SU-DHL-6 (cell line): ENCODE measurements at regions not wholly inside any gene's neighbourhood (a gene's known extent, or its start where the extent isn't known, plus 50 kb on each side); places are given as distances from the start of the nearest gene placed in this dataset.

Source experiments
- H2AFZ ChIP-seq: fragments of 200-600 bp; sonication (generic); 2 replicates; pipeline ENCODE4 v1.6.1; 2014; ENCODE audit warnings: low read depth, mild to moderate bottlenecking, moderate library complexity, mixed read lengths, antibody characterized with exemption, low read length; ENCODE audit not compliant: severe bottlenecking
- H3F3A ChIP-seq: fragments of 200-600 bp; shearing (Covaris generic); 2 replicates; pipeline ENCODE4 v1.6.0; 2016; ENCODE audit warnings: antibody characterized with exemption, mild to moderate bottlenecking; ENCODE audit not compliant: insufficient read depth
- H3K27ac ChIP-seq: fragments of 200-600 bp; sonication (generic); 2 replicates; pipeline ENCODE4 v1.5.1; 2016; ENCODE audit warnings: low read depth, mild to moderate bottlenecking, low read length, moderate library complexity, mixed read lengths
- H3K27me3 ChIP-seq: fragments of 200-600 bp; sonication (generic), shearing (Covaris generic); 2 replicates; pipeline ENCODE4 v1.6.0; 2014; ENCODE audit warnings: mild to moderate bottlenecking, low read length
- H3K36me3 ChIP-seq: fragments of 200-600 bp; sonication (generic); 2 replicates; pipeline ENCODE4 v1.6.1; 2014; ENCODE audit warnings: mild to moderate bottlenecking, low read length, mixed read lengths
- H3K4me2 ChIP-seq: fragments of 300-600, 200-600 bp; shearing (Covaris generic), sonication (generic); 2 replicates; pipeline ENCODE4 v1.6.0; 2014; ENCODE audit warnings: low read length, low read depth, mild to moderate bottlenecking; ENCODE audit not compliant: poor library complexity, severe bottlenecking
- H3K4me3 ChIP-seq: fragments of 200-600 bp; sonication (generic); 2 replicates; pipeline ENCODE4 v1.5.1; 2014; ENCODE audit warnings: antibody characterized with exemption, low read length, mild to moderate bottlenecking, mixed read lengths; ENCODE audit not compliant: insufficient read depth, poor library complexity, severe bottlenecking
- H3K79me2 ChIP-seq: fragments of 200-600 bp; sonication (generic); 2 replicates; pipeline ENCODE4 v1.6.1; 2014; ENCODE audit warnings: mild to moderate bottlenecking, low read length, moderate library complexity; ENCODE audit not compliant: insufficient read depth
- H3K9ac ChIP-seq: fragments of 200-600 bp; sonication (generic); 2 replicates; pipeline ENCODE4 v1.7.0; 2014; ENCODE audit warnings: mild to moderate bottlenecking, low read length
- H3K9me2 ChIP-seq: fragments of 200-600 bp; sonication (generic); replicated peaks from 2 replicates; pipeline ENCODE4 v1.6.1; 2014; ENCODE audit warnings: low read length; ENCODE audit not compliant: insufficient read depth
- H3K9me3 ChIP-seq: fragments of 200-600 bp; sonication (generic); 2 replicates; pipeline ENCODE4 v1.6.1; 2014; ENCODE audit warnings: low read length, mixed read lengths; ENCODE audit not compliant: insufficient read depth
- H4K20me1 ChIP-seq: fragments of 200-600 bp; sonication (generic); 2 replicates; pipeline ENCODE4 v1.6.1; 2014; ENCODE audit warnings: low read depth, mild to moderate bottlenecking, antibody characterized with exemption, low read length, moderate library complexity, mixed read lengths
- CTCF ChIP-seq: fragments of 200-600 bp; sonication (generic); IDR thresholded peaks from one replicate; pipeline ENCODE4 v1.5.1; 2017; ENCODE audit warnings: antibody characterized with exemption, mild to moderate bottlenecking, low read length, moderate library complexity; ENCODE audit not compliant: insufficient read depth, poor library complexity, severe bottlenecking
- EZH2phosphoT487 ChIP-seq: fragments of 200-600 bp; sonication (generic), shearing (Covaris generic); conservative IDR thresholded peaks from 2 replicates; pipeline ENCODE4 v1.6.1; 2018; ENCODE audit warnings: mild to moderate bottlenecking, antibody characterized with exemption, low read length, moderate library complexity, mixed read lengths

GRCh38 chr4:26028133-26028792 is 114.2 kb downstream of the SMIM20 start:
- H3F3A ChIP-seq: no peaks in the 10 kb centered on the region
- no peak overlapping the region for H3K27ac ChIP-seq
- no peaks in the 10 kb centered on the region for H3K36me3 ChIP-seq
- no peaks in the 10 kb centered on the region for H3K9me3 ChIP-seq
- H3K9me2 ChIP-seq: no peaks in the 10 kb centered on the region
- H3K4me2 ChIP-seq: no peak overlapping the region
- no peaks in the 10 kb centered on the region for H3K79me2 ChIP-seq
- no peaks in the 10 kb centered on the region for H3K27me3 ChIP-seq
- no peak overlapping the region for H2AFZ ChIP-seq
- H3K4me3 ChIP-seq: no peak overlapping the region
- TF ChIP-seq EZH2phosphoT487 (no peak), CTCF (no peak)
- H3K9ac ChIP-seq: no peak overlapping the region
- H4K20me1 ChIP-seq: no peaks in the 10 kb centered on the region

GRCh38 chr4:26028793-26029567 is 115.0 kb downstream of the SMIM20 start:
- no peaks in the 10 kb centered on the region for H3K79me2 ChIP-seq
- H3K9me3 ChIP-seq: no peaks in the 10 kb centered on the region
- no peaks in the 10 kb centered on the region for H3F3A ChIP-seq
- H3K36me3 ChIP-seq: no peaks in the 10 kb centered on the region
- no peak overlapping the region for H2AFZ ChIP-seq
- no peak overlapping the region for H3K4me2 ChIP-seq
- H3K9ac ChIP-seq: no peak overlapping the region
- H3K4me3 ChIP-seq: no peak overlapping the region
- no peak overlapping the region for H3K27ac ChIP-seq
- H3K9me2 ChIP-seq: no peaks in the 10 kb centered on the region
- no peaks in the 10 kb centered on the region for H3K27me3 ChIP-seq
- H4K20me1 ChIP-seq: no peaks in the 10 kb centered on the region
- TF ChIP-seq EZH2phosphoT487: no peak
- no peak for TF ChIP-seq CTCF

GRCh38 chr4:26029568-26030131 is 115.6 kb downstream of the SMIM20 start:
- Histone ChIP-seq H3F3A (no peaks in the 10 kb centered on the region), H3K27me3 (no peaks in the 10 kb centered on the region), H3K79me2 (no peaks in the 10 kb centered on the region), H3K36me3 (no peaks in the 10 kb centered on the region), H4K20me1 (no peaks in the 10 kb centered on the region), H3K27ac (no peak overlapping the region), H3K9me2 (no peaks in the 10 kb centered on the region), H3K9ac (no peak overlapping the region), H3K4me3 (no peak overlapping the region), H2AFZ (no peak overlapping the region), H3K4me2 (no peak overlapping the region), H3K9me3 (no peaks in the 10 kb centered on the region)
- TF ChIP-seq EZH2phosphoT487: no peak

- Histone ChIP-seq H3F3A (no peaks in the 10 kb centered on the region), H3K27ac (no peak overlapping the region), H3K4me3 (no peak overlapping the region), H3K36me3 (no peaks in the 10 kb centered on the region), H3K27me3 (no peaks in the 10 kb centered on the region), H3K9me2 (no peaks in the 10 kb centered on the region), H4K20me1 (no peaks in the 10 kb centered on the region), H3K9ac (no peak overlapping the region), H3K4me2 (no peak overlapping the region), H2AFZ (no peak overlapping the region), H3K79me2 (no peaks in the 10 kb centered on the region), H3K9me3 (no peaks in the 10 kb centered on the region)
- no peak for TF ChIP-seq CTCF
- no peak for TF ChIP-seq EZH2phosphoT487
Measured at GRCh38 chr4:26030260-26030667, 116.2 kb downstream of the SMIM20 start.
